Erythroblast (primary cell): ENCODE measurements at regions not wholly inside any gene's neighbourhood (a gene's known extent, or its start where the extent isn't known, plus 50 kb on each side); places are given as distances from the start of the nearest gene placed in this dataset.

Experiments
- DNase-seq, 2 experiments: peaks; one replicate each; lab custom pipeline; 2025; lab: John Stamatoyannopoulos, UW
- GATA1 ChIP-seq: IDR thresholded peaks from 2 replicates; pipeline ENCODE4 v1.6.1; 2011; ENCODE audit warnings: low read depth, mild to moderate bottlenecking, control low read depth, low read length, moderate library complexity
- POLR2A ChIP-seq: IDR thresholded peaks from 2 replicates; pipeline ENCODE4 v1.6.1; 2011; ENCODE audit warnings: mild to moderate bottlenecking, low read length

- TF ChIP-seq GATA1 (no peak), POLR2A (no peak)
Observed at GRCh38 chr14:62118871-62119270, 356.7 kb downstream of the SNAPC1 start.

GRCh38 chr14:62123961-62124360, 361.7 kb downstream of the SNAPC1 start:
- no peak for TF ChIP-seq GATA1
- DNase-seq, result no peak

More at GRCh38 chr14:62118871-62119270, 356.7 kb downstream of the SNAPC1 start:
- no peak for DNase-seq

GRCh38 chr14:62125793-62126192, 363.6 kb downstream of the SNAPC1 start:
- DNase-seq, result no peak
- TF ChIP-seq POLR2A, result no peak
- TF ChIP-seq GATA1, result no peak

- peak; percentile 40 to 51 for DNase-seq
- no peak for TF ChIP-seq GATA1
- TF ChIP-seq POLR2A, result no peak
Observed at GRCh38 chr14:62126879-62127478, 364.8 kb downstream of the SNAPC1 start.

- DNase-seq, result no peak
- TF ChIP-seq POLR2A (no peak), GATA1 (no peak)
Observed at GRCh38 chr14:62130441-62130840, 368.2 kb downstream of the SNAPC1 start.

- no peak for DNase-seq
- TF ChIP-seq POLR2A, result no peak
- TF ChIP-seq GATA1, result no peak
Observed at GRCh38 chr14:62133776-62134550, 371.7 kb downstream of the SNAPC1 start.

- DNase-seq, result peak in 1 of 2 experiments; percentile 2
- TF ChIP-seq POLR2A, result no peak
- TF ChIP-seq GATA1, result no peak
Observed at GRCh38 chr14:62138593-62138992, 376.4 kb downstream of the SNAPC1 start.

- TF ChIP-seq GATA1 (no peak), POLR2A (no peak)
- no peak for DNase-seq
Observed at GRCh38 chr14:62141139-62141538, 378.9 kb downstream of the SNAPC1 start.

- no peak for DNase-seq
- TF ChIP-seq POLR2A (no peak), GATA1 (no peak)
Observed at GRCh38 chr14:62143245-62143644, 381.0 kb downstream of the SNAPC1 start.

GRCh38 chr14:62144863-62145262, 382.6 kb downstream of the SNAPC1 start:
- DNase-seq, result no peak
- TF ChIP-seq GATA1 (no peak), POLR2A (no peak)

- DNase-seq, result no peak
- TF ChIP-seq POLR2A (no peak), GATA1 (no peak)
Observed at GRCh38 chr14:62146030-62146429, 383.8 kb downstream of the SNAPC1 start.

- TF ChIP-seq GATA1, result no peak
- DNase-seq, result no peak
Observed at GRCh38 chr14:62156052-62156451, 393.8 kb downstream of the SNAPC1 start.

- TF ChIP-seq POLR2A (no peak), GATA1 (no peak)
- peak; percentile 45 to 82 for DNase-seq
Observed at GRCh38 chr14:62158779-62159178, 396.6 kb downstream of the SNAPC1 start.

GRCh38 chr14:62159314-62159713, 397.1 kb downstream of the SNAPC1 start:
- no peak for DNase-seq
- TF ChIP-seq GATA1 (no peak), POLR2A (no peak)

- no peak for TF ChIP-seq GATA1
- no peak for TF ChIP-seq POLR2A
- peak; percentile 51 to 55 for DNase-seq
Observed at GRCh38 chr14:62162998-62163589, 400.9 kb downstream of the SNAPC1 start.
